Loucy (cell line): ENCODE measurements at regions not wholly inside any gene's neighbourhood (a gene's known extent, or its start where the extent isn't known, plus 50 kb on each side); places are given as distances from the start of the nearest gene placed in this dataset.

ENCODE experiments used
- H2AFZ ChIP-seq: fragments of 200-600 bp; sonication (generic); 2 replicates; pipeline ENCODE4 v1.6.0; 2016; ENCODE audit warnings: antibody characterized with exemption, mild to moderate bottlenecking, low read length, moderate library complexity
- H3F3A ChIP-seq: fragments of 200-600 bp; 2 replicates; pipeline ENCODE4 v1.6.0; 2016; ENCODE audit warnings: antibody characterized with exemption, low read depth, mild to moderate bottlenecking
- H3K27me3 ChIP-seq: fragments of 200-600 bp; sonication (generic); 2 replicates; pipeline ENCODE4 v1.6.1; 2014; ENCODE audit warnings: low read length, mild to moderate bottlenecking; ENCODE audit not compliant: insufficient read depth, poor library complexity, severe bottlenecking
- H3K36me3 ChIP-seq: fragments of 200-600 bp; sonication (generic); 2 replicates; pipeline ENCODE4 v1.6.1; 2016; ENCODE audit warnings: low read length; ENCODE audit not compliant: insufficient read depth
- H3K4me1 ChIP-seq: fragments of 200-600 bp; sonication (generic); 2 replicates; pipeline ENCODE4 v1.5.1; 2014; ENCODE audit warnings: low read length, mild to moderate bottlenecking; ENCODE audit not compliant: insufficient read depth, poor library complexity, severe bottlenecking
- H3K4me2 ChIP-seq: fragments of 200-600 bp; sonication (generic); 2 replicates; pipeline ENCODE4 v1.6.0; 2014; ENCODE audit warnings: antibody characterized with exemption, low read length, low read depth, mild to moderate bottlenecking; ENCODE audit not compliant: poor library complexity, severe bottlenecking
- H3K4me3 ChIP-seq: fragments of 200-600 bp; sonication (generic); 2 replicates; pipeline ENCODE4 v1.5.1; 2014; ENCODE audit warnings: low read length, mild to moderate bottlenecking, mixed read lengths; ENCODE audit not compliant: poor library complexity, severe bottlenecking
- H3K79me2 ChIP-seq: fragments of 200-600 bp; sonication (generic); 2 replicates; pipeline ENCODE4 v1.6.1; 2014; ENCODE audit warnings: low read length; ENCODE audit not compliant: insufficient read depth
- H3K9ac ChIP-seq: fragments of 200-600 bp; sonication (generic); 2 replicates; pipeline ENCODE4 v1.6.0; 2014; ENCODE audit warnings: mild to moderate bottlenecking, low read depth, low read length, moderate library complexity; ENCODE audit not compliant: poor library complexity, severe bottlenecking
- H3K9me2 ChIP-seq: fragments of 200-600 bp; sonication (generic); replicated peaks from 2 replicates; pipeline ENCODE4 v1.6.1; 2016; ENCODE audit warnings: low read depth, low read length, mixed read lengths
- H3K9me3 ChIP-seq: fragments of 200-600 bp; sonication (generic); 2 replicates; pipeline ENCODE4 v1.6.1; 2014; ENCODE audit warnings: mild to moderate bottlenecking, antibody characterized with exemption, low read length, low read depth; ENCODE audit not compliant: insufficient read depth
- H4K20me1 ChIP-seq: fragments of 200-600 bp; sonication (generic); 2 replicates; pipeline ENCODE4 v1.6.0; 2014; ENCODE audit warnings: antibody characterized with exemption, low read length, mild to moderate bottlenecking; ENCODE audit not compliant: insufficient read depth, poor library complexity, severe bottlenecking
- EZH2phosphoT487 ChIP-seq: fragments of 200-600 bp; IDR thresholded peaks from 2 replicates; pipeline ENCODE4 v1.6.1; 2018; ENCODE audit warnings: antibody characterized with exemption, mild to moderate bottlenecking, moderate library complexity, borderline replicate concordance
- TF ChIP-seq, protein P1 (sequence below): fragments of 200-600 bp; sonication (generic); conservative IDR thresholded peaks from 2 replicates; pipeline ENCODE4 v1.5.1; 2014; ENCODE audit warnings: mild to moderate bottlenecking, antibody characterized with exemption, low read length

DNA sequence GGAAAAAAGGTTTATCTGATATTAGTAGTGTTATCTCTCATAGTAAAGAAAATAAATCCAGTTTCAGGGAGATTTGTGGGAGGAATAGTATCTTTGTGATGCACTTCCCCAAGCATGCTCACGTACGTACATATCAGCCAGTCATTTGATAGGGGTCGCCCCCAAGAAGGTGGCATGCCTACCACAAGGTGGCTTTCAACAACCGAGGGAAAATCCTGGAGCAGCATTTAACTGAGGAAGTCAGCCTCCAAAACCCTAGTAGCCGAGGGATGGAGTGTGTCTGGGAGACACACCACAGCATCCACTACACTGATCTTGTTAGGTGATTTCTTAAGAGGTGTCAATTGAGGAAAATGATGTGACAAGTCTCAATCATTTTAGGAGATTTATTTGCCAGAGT is 623.9 kb downstream of the NYAP2 start:
- H3K79me2 ChIP-seq = no peaks in the 10 kb centered on the region
- no peak overlapping the region for H3K4me2 ChIP-seq
- H3K27me3 ChIP-seq = no peaks in the 10 kb centered on the region
- no peak overlapping the region for H3K4me3 ChIP-seq
- no peaks in the 10 kb centered on the region for H3K4me1 ChIP-seq
- H3K36me3 ChIP-seq = no peaks in the 10 kb centered on the region
- H3K9me3 ChIP-seq = 0 out of 2 replicates have a peak, but pooled peaks cover 3% of the 10 kb centered on the region
- no peaks in the 10 kb centered on the region for H3K9me2 ChIP-seq
- no peak overlapping the region for H2AFZ ChIP-seq
- no peak for TF ChIP-seq EZH2phosphoT487
- TF ChIP-seq, protein P1, sequence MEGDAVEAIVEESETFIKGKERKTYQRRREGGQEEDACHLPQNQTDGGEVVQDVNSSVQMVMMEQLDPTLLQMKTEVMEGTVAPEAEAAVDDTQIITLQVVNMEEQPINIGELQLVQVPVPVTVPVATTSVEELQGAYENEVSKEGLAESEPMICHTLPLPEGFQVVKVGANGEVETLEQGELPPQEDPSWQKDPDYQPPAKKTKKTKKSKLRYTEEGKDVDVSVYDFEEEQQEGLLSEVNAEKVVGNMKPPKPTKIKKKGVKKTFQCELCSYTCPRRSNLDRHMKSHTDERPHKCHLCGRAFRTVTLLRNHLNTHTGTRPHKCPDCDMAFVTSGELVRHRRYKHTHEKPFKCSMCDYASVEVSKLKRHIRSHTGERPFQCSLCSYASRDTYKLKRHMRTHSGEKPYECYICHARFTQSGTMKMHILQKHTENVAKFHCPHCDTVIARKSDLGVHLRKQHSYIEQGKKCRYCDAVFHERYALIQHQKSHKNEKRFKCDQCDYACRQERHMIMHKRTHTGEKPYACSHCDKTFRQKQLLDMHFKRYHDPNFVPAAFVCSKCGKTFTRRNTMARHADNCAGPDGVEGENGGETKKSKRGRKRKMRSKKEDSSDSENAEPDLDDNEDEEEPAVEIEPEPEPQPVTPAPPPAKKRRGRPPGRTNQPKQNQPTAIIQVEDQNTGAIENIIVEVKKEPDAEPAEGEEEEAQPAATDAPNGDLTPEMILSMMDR = no peak
- no peaks in the 10 kb centered on the region for H3F3A ChIP-seq
- H3K9ac ChIP-seq = no peak overlapping the region
- no peaks in the 10 kb centered on the region for H4K20me1 ChIP-seq

DNA sequence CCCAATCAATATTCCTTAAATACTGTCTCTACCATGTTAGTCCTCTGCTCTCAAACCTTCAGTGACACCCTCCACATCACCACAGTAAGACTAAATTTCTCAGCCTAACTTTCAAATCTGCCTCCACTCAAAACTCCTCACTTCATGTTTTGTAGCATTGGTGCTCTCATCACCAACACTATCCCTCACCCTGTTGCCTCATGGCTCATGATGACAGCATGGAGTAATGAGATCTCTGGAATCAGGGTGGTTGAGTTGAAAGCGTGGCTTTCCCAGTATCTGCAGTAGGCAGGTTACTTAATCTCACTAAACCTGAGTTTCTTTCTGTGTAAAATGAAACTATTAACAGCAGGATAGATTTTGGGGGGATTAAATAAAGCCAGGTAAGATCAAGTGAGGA is 621.4 kb downstream of the NYAP2 start:
- 0 out of 2 replicates have a peak, but pooled peaks cover 3% of the 10 kb centered on the region for H3K9me3 ChIP-seq
- H3F3A ChIP-seq = no peaks in the 10 kb centered on the region
- TF ChIP-seq, protein P1 = no peak
- no peak for TF ChIP-seq EZH2phosphoT487
- no peaks in the 10 kb centered on the region for H3K9me2 ChIP-seq
- H3K4me2 ChIP-seq = no peak overlapping the region
- no peaks in the 10 kb centered on the region for H3K27me3 ChIP-seq
- no peak overlapping the region for H3K9ac ChIP-seq
- H3K79me2 ChIP-seq = no peaks in the 10 kb centered on the region
- H3K36me3 ChIP-seq = no peaks in the 10 kb centered on the region
- H3K4me3 ChIP-seq = no peak overlapping the region
- no peaks in the 10 kb centered on the region for H3K4me1 ChIP-seq
- no peak overlapping the region for H2AFZ ChIP-seq
- H4K20me1 ChIP-seq = no peaks in the 10 kb centered on the region

DNA sequence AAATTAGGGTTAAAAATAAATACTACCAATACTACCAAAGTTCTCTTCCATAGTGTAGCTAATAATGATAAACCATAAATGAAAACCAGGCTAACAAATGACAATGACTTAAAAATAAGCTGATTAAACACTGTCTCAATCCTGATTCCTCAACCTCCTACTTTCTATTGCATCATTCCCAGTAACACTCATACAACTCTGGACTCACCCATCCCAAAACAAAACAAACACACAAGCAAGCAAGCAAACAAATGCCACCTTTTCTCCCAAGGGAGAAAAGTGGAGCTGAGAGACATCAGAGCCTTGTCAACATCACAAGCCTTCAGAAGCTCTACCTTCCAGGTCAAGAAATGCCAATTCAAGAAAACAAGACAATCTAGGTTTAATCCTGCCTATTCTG is 620.7 kb downstream of the NYAP2 start:
- Histone ChIP-seq H3K9me3 (0 out of 2 replicates have a peak, but pooled peaks cover 3% of the 10 kb centered on the region), H4K20me1 (no peaks in the 10 kb centered on the region)
- no peak for TF ChIP-seq EZH2phosphoT487
- TF ChIP-seq, protein P1 = no peak

More for the DNA sequence above, 620.7 kb downstream of the NYAP2 start:
- no peaks in the 10 kb centered on the region for H3K27me3 ChIP-seq
- H3K9ac ChIP-seq = no peak overlapping the region
- no peaks in the 10 kb centered on the region for H3K79me2 ChIP-seq
- no peak overlapping the region for H2AFZ ChIP-seq
- no peaks in the 10 kb centered on the region for H3K36me3 ChIP-seq
- H3K9me2 ChIP-seq = no peaks in the 10 kb centered on the region
- no peaks in the 10 kb centered on the region for H3K4me1 ChIP-seq
- H3K4me3 ChIP-seq = no peak overlapping the region
- no peaks in the 10 kb centered on the region for H3F3A ChIP-seq
- H3K4me2 ChIP-seq = no peak overlapping the region
